ENCODE measurements at regions not wholly inside any gene's neighbourhood (a gene's known extent, or its start where the extent isn't known, plus 50 kb on each side); places are given as distances from the start of the nearest gene placed in this dataset.

DNA sequence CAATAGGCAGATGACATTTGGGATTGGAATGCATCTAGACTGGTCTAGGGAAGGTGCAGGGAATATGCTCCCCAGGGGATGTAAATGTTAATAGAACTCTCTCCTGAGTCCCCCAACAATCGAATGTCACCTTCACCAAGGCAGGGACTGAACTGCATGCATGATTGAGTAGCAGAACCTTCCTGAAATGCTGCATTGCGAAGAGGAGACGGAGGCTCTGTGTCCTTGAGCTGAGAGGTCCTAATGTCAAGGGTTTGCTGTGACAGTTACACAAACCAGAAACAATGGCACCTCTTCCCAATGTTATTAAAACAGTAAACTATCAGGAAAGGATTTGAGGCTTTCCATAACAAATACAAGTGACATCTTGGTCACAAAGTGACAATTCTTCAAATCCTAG, 117.5 kb upstream of the SFSWAP start:
- TF ChIP-seq POLR2A (IDR thresholded peaks at IDR 0.05; ENCODE audit: low read length) (no peak), GATA1 (IDR thresholded peaks at IDR 0.05; ENCODE audit: low read depth, low read length) (no peak)
